SK-N-SH (cell line): ENCODE measurements at regions not wholly inside any gene's neighbourhood (a gene's known extent, or its start where the extent isn't known, plus 50 kb on each side); places are given as distances from the start of the nearest gene placed in this dataset.

ENCODE experiments used
- CTCF ChIA-PET: fragments of 300-600, 350-600 bp; formaldehyde crosslinking; extraction: SDS; loops from one replicate; lab custom pipeline; 2021; lab: Yijun Ruan, JAX
- POLR2A ChIA-PET: fragments of 350-600 bp; sonication (Branson Sonifier 250); formaldehyde crosslinking; extraction: SDS; loops from one replicate; lab custom pipeline; 2020; ENCODE audit warnings: antibody characterized with exemption, inconsistent platforms; lab: Yijun Ruan, JAX
- DNase-seq: peaks from one replicate; pipeline ENCODE4 v3.0.0; 2012
- H2AFZ ChIP-seq: fragments of 200-600 bp; sonication (generic); 2 replicates; pipeline ENCODE4 v1.8.1; 2016; ENCODE audit warnings: antibody characterized with exemption, mild to moderate bottlenecking, low read depth
- H3F3A ChIP-seq: fragments of 200-600 bp; sonication (generic); replicated peaks from 2 replicates; pipeline ENCODE3; 2016; ENCODE audit warnings: antibody characterized with exemption, mild to moderate bottlenecking; ENCODE audit not compliant: insufficient read depth
- H3K27ac ChIP-seq, 2 experiments: fragments of 200-500 bp in 1 of 2; fragments of 200-600 bp in 1 of 2; sonication (Bioruptor generic) in 1 of 2; sonication (generic), shearing (Covaris generic) in 1 of 2; 2 replicates each; pipeline versions ENCODE4 v1.5.1 to v1.6.1; 2014 to 2016; ENCODE audit warnings: low read depth in 2 of 2, inconsistent platforms in 1 of 2, low read length in 1 of 2, mild to moderate bottlenecking in 1 of 2, mixed read lengths in 1 of 2
- H3K27me3 ChIP-seq: fragments of 200-600 bp; sonication (generic), shearing (Covaris generic); 2 replicates; pipeline ENCODE4 v1.6.1; 2016; ENCODE audit warnings: mixed run types; ENCODE audit not compliant: insufficient read depth
- H3K36me3 ChIP-seq, 2 experiments: fragments of 200-500 bp in 1 of 2; fragments of 200-600 bp in 1 of 2; sonication (Bioruptor generic) in 1 of 2; sonication (generic) in 1 of 2; replicated peaks in 1 of 2; 2 replicates each; pipeline versions ENCODE3 to v1.5.1; 2014 to 2016; ENCODE audit warnings: low read length in 1 of 2, mild to moderate bottlenecking in 1 of 2; ENCODE audit not compliant: insufficient read depth in 2 of 2, control insufficient read depth in 1 of 2
- H3K4me1 ChIP-seq, 2 experiments: fragments of 200-500 bp in 1 of 2; fragments of 200-600 bp in 1 of 2; sonication (Bioruptor generic) in 1 of 2; sonication (generic), shearing (Covaris generic) in 1 of 2; 2 replicates each; pipeline versions ENCODE4 v1.5.1 to v1.6.1; 2014 to 2016; ENCODE audit warnings: low read depth in 1 of 2, low read length in 1 of 2, mixed run types in 1 of 2; ENCODE audit not compliant: insufficient read depth in 2 of 2, control insufficient read depth in 1 of 2
- H3K4me2 ChIP-seq: fragments of 200-600 bp; sonication (generic), shearing (Covaris generic); 2 replicates; pipeline ENCODE4 v1.6.1; 2017; ENCODE audit warnings: mixed run types
- H3K4me3 ChIP-seq, 2 experiments: fragments of 200-500 bp in 1 of 2; fragments of 200-600 bp in 1 of 2; sonication (Bioruptor generic) in 1 of 2; sonication (generic), shearing (Covaris generic) in 1 of 2; 2 replicates each; pipeline versions ENCODE4 v1.5.1 to v1.8.1; 2014 to 2016; ENCODE audit warnings: low read depth in 2 of 2, inconsistent platforms in 1 of 2, low read length in 1 of 2, mild to moderate bottlenecking in 1 of 2, mixed read lengths in 1 of 2, moderate library complexity in 1 of 2
- H3K79me2 ChIP-seq: fragments of 200-600 bp; sonication (generic); 2 replicates; pipeline ENCODE4 v1.8.1; 2017; ENCODE audit warnings: mild to moderate bottlenecking; ENCODE audit not compliant: insufficient read depth
- H3K9ac ChIP-seq: fragments of 200-600 bp; sonication (generic); 2 replicates; pipeline ENCODE4 v1.6.1; 2017; ENCODE audit warnings: mixed run types
- H3K9me2 ChIP-seq: fragments of 200-600 bp; sonication (generic); 2 replicates; pipeline ENCODE4 v1.6.1; 2017; ENCODE audit warnings: mixed run types
- H3K9me3 ChIP-seq: fragments of 200-600 bp; sonication (generic); 2 replicates; pipeline ENCODE4 v1.6.1; 2017; ENCODE audit warnings: mixed run types, mild to moderate bottlenecking, moderate library complexity
- H4K20me1 ChIP-seq: fragments of 200-600 bp; sonication (generic); 2 replicates; pipeline ENCODE4 v1.6.1; 2017; ENCODE audit warnings: mild to moderate bottlenecking, mixed run types; ENCODE audit not compliant: insufficient read depth
- CTCF ChIP-seq: fragments of 200-600 bp; sonication (generic); IDR thresholded peaks from 2 replicates; pipeline ENCODE4 v1.6.1; 2017; ENCODE audit warnings: antibody characterized with exemption, mild to moderate bottlenecking, moderate library complexity
- ELF1 ChIP-seq: IDR thresholded peaks from 2 replicates; pipeline ENCODE4 v1.4.0; 2012
- EP300 ChIP-seq, 2 experiments: IDR thresholded peaks; 2 replicates each; pipeline versions ENCODE4 v1.4.0 to v1.6.1; 2012; ENCODE audit warnings: borderline replicate concordance in 1 of 2, low read depth in 1 of 2, low read length in 1 of 2
- EZH2phosphoT487 ChIP-seq: fragments of 200-600 bp; sonication (generic); IDR thresholded peaks from 2 replicates; pipeline ENCODE4 v1.6.1; 2017; ENCODE audit warnings: low read depth, mixed run types, mild to moderate bottlenecking, antibody characterized with exemption, moderate library complexity, borderline replicate concordance
- FOSL2 ChIP-seq: IDR thresholded peaks from 2 replicates; pipeline ENCODE4 v1.4.0; 2012; ENCODE audit warnings: low read depth, mild to moderate bottlenecking, moderate library complexity, borderline replicate concordance
- FOXJ3 ChIP-seq: sonication (generic); formaldehyde crosslinking; IDR thresholded peaks from 2 replicates; pipeline ENCODE4 v1.5.1; 2020; ENCODE audit warnings: mild to moderate bottlenecking, missing genetic modification reagents
- GATA2 ChIP-seq: sonication (generic); formaldehyde crosslinking; IDR thresholded peaks from 2 replicates; pipeline ENCODE4 v1.5.0; 2020; ENCODE audit warnings: mild to moderate bottlenecking, missing genetic modification reagents
- IRF3 ChIP-seq: fragments of 150-350 bp; IDR thresholded peaks from 2 replicates; pipeline ENCODE4 v1.6.1; 2016; ENCODE audit warnings: mild to moderate bottlenecking, low read depth, low read length
- MAX ChIP-seq: IDR thresholded peaks from 2 replicates; pipeline ENCODE4 v1.4.0; 2012; ENCODE audit warnings: low read depth
- NFIC ChIP-seq: IDR thresholded peaks from 2 replicates; pipeline ENCODE4 v1.4.0; 2012; ENCODE audit warnings: borderline replicate concordance
- REST ChIP-seq: IDR thresholded peaks from 2 replicates; pipeline ENCODE4 v1.6.1; 2012; ENCODE audit warnings: mild to moderate bottlenecking, low read depth, low read length, moderate library complexity
- RXRA ChIP-seq: IDR thresholded peaks from 2 replicates; pipeline ENCODE4 v1.4.0; 2012; ENCODE audit warnings: low read depth, mild to moderate bottlenecking, borderline replicate concordance
- SIN3A ChIP-seq: IDR thresholded peaks from 2 replicates; pipeline ENCODE4 v1.6.1; 2012; ENCODE audit warnings: low read depth, mild to moderate bottlenecking, low read length, moderate library complexity, borderline replicate concordance
- TAF1 ChIP-seq: IDR thresholded peaks from 2 replicates; pipeline ENCODE4 v1.6.1; 2012; ENCODE audit warnings: low read depth, mild to moderate bottlenecking, low read length, moderate library complexity, borderline replicate concordance
- TCF12 ChIP-seq: IDR thresholded peaks from 2 replicates; pipeline ENCODE4 v1.4.0; 2012
- TEAD4 ChIP-seq: IDR thresholded peaks from 2 replicates; pipeline ENCODE4 v1.4.0; 2012; ENCODE audit warnings: mild to moderate bottlenecking, borderline replicate concordance; ENCODE audit not compliant: insufficient read depth
- USF2 ChIP-seq: fragments of 150-350 bp; IDR thresholded peaks from 2 replicates; pipeline ENCODE4 v1.6.1; 2017; ENCODE audit warnings: antibody characterized with exemption, low read length, low read depth, borderline replicate concordance
- YY1 ChIP-seq: IDR thresholded peaks from 2 replicates; pipeline ENCODE4 v1.4.0; 2012; ENCODE audit warnings: low read depth, mild to moderate bottlenecking
- WGBS: methylation state at CpG from one replicate; pipeline ENCODE4 v1.1.6; 2017; ENCODE audit warnings: low lambda C conversion rate; 5-methylcytosine and 5-hydroxymethylcytosine counted together

- Histone ChIP-seq H3K9me3 (no peaks in the 10 kb centered on the region), H3K9me2 (no peaks in the 10 kb centered on the region), H3K9ac (no peak overlapping the region), H2AFZ (no peak overlapping the region), H3K27ac (no peak overlapping the region), H3K79me2 (no peaks in the 10 kb centered on the region), H3K27me3 (no peaks in the 10 kb centered on the region), H3K4me2 (no peak overlapping the region), H3K36me3 (no peaks in the 10 kb centered on the region), H3K4me3 (no peak overlapping the region), H3F3A (no peaks in the 10 kb centered on the region), H4K20me1 (no peaks in the 10 kb centered on the region), H3K4me1 (no peaks in the 10 kb centered on the region)
- TF ChIP-seq FOSL2 (no peak), ELF1 (no peak), TCF12 (no peak), EP300 (IDR thresholded peaks at IDR 0.05; ENCODE audit: borderline replicate concordance in 1 of 2, low read depth in 1 of 2, low read length in 1 of 2) (no peak), TAF1 (no peak), CTCF (no peak), SIN3A (no peak), IRF3 (no peak), TEAD4 (no peak), FOXJ3 (no peak), YY1 (no peak), GATA2 (CRISPR knock-in tag) (no peak), MAX (no peak), RXRA (no peak)
- CTCF ChIA-PET: interaction anchor here (0.6 to 1.3 kb wide), 3 partner anchors 9 to 63 kb away, joined by 3 to 4 read pairs (median 3); no protein-coding TSS in a partner anchor
- 64% methylated on average over 1 of the region's 1 CpG for WGBS
- POLR2A ChIA-PET: no interaction called here
- DNase-seq: no peak
These were observed 83.9 kb upstream of the ARHGAP24 start for GRCh38 chr4:85391071-85391470.

GRCh38 chr4:85391589-85392410 is 83.2 kb upstream of the ARHGAP24 start:
- Histone ChIP-seq H3K9me3 (no peaks in the 10 kb centered on the region), H3K79me2 (no peaks in the 10 kb centered on the region), H3K27me3 (no peaks in the 10 kb centered on the region), H3K27ac (no peak overlapping the region), H2AFZ (no peak overlapping the region; the same call in 1 of the 2 replicates), H3K36me3 (no peaks in the 10 kb centered on the region), H4K20me1 (no peaks in the 10 kb centered on the region), H3K9ac (no peak overlapping the region), H3K4me2 (no peak overlapping the region), H3K9me2 (no peaks in the 10 kb centered on the region), H3K4me3 (no peak overlapping the region), H3K4me1 (no peaks in the 10 kb centered on the region), H3F3A (no peaks in the 10 kb centered on the region)
- no peak for DNase-seq
- POLR2A ChIA-PET: no interaction called here
- CTCF ChIA-PET: interaction anchor here (0.6 to 1.3 kb wide), 2 partner anchors 23 to 63 kb away, joined by 3 to 4 read pairs; no protein-coding TSS in a partner anchor
- 45% methylated on average over 4 of the region's 4 CpGs for WGBS
- no peak for TF ChIP-seq REST
- no peak for TF ChIP-seq FOSL2
- TF ChIP-seq EP300 (IDR thresholded peaks at IDR 0.05; ENCODE audit: borderline replicate concordance in 1 of 2, low read depth in 1 of 2, low read length in 1 of 2): no peak
- no peak for TF ChIP-seq USF2
- no peak for TF ChIP-seq ELF1
- TF ChIP-seq NFIC: no peak
- TF ChIP-seq EZH2phosphoT487: no peak
